Natural killer cell (primary cell): ENCODE measurements at regions not wholly inside any gene's neighbourhood (a gene's known extent, or its start where the extent isn't known, plus 50 kb on each side); places are given as distances from the start of the nearest gene placed in this dataset.

ENCODE experiments used
- ATAC-seq, 3 donors: fragments of 150-1000 bp in 2 of 3; fragments of 200-7000 bp in 1 of 3; cut with Tn5 transposase; 1 replicate in 1 of 3; 2 replicates in 2 of 3; pipeline ENCODE4 v1.10.0; 2021; ENCODE audit warnings: mild to moderate bottlenecking in 2 of 3, moderate library complexity in 2 of 3
- DNase-seq, 2 donors: peaks; one replicate each; pipeline versions ENCODE4 v3.0.0 to v3.0.0-alpha.2; 2013 to 2021; ENCODE audit warnings: mixed read lengths in 1 of 2
- H3K27ac ChIP-seq: one replicate; pipeline ENCODE4 v1.5.1; 2013; ENCODE audit warnings: mild to moderate bottlenecking, low read length
- H3K27me3 ChIP-seq: one replicate; pipeline ENCODE4 v1.6.1; 2013; ENCODE audit warnings: low read length; ENCODE audit not compliant: control insufficient read depth, insufficient read depth
- H3K36me3 ChIP-seq: one replicate; pipeline ENCODE4 v1.6.1; 2013; ENCODE audit warnings: low read length; ENCODE audit not compliant: control insufficient read depth, insufficient read depth
- H3K4me1 ChIP-seq: one replicate; pipeline ENCODE4 v1.6.1; 2013; ENCODE audit warnings: low read length; ENCODE audit not compliant: control insufficient read depth, insufficient read depth
- H3K4me3 ChIP-seq: one replicate; pipeline ENCODE4 v1.5.1; 2013; ENCODE audit warnings: low read length
- H3K9me3 ChIP-seq: one replicate; pipeline ENCODE4 v1.6.1; 2013; ENCODE audit warnings: low read length; ENCODE audit not compliant: control insufficient read depth, insufficient read depth
- H3K27ac Mint-ChIP-seq, 2 donors: one replicate each; pipeline ENCODE4 v1.8.0; 2022; ENCODE audit warnings: mild to moderate bottlenecking in 2 of 2, mixed read lengths in 2 of 2, moderate library complexity in 1 of 2
- H3K27me3 Mint-ChIP-seq, 2 donors: one replicate each; pipeline ENCODE4 v1.8.0; 2022; ENCODE audit warnings: low read depth in 2 of 2, mixed read lengths in 2 of 2
- H3K36me3 Mint-ChIP-seq: one replicate; pipeline ENCODE4 v1.8.0; 2022; ENCODE audit warnings: mixed read lengths
- H3K4me1 Mint-ChIP-seq, 2 donors: one replicate each; pipeline ENCODE4 v1.8.0; 2022; ENCODE audit warnings: mixed read lengths in 2 of 2
- H3K4me3 Mint-ChIP-seq: one replicate; pipeline ENCODE4 v1.8.0; 2022; ENCODE audit warnings: mild to moderate bottlenecking, moderate library complexity, mixed read lengths
- H3K9me3 Mint-ChIP-seq, 2 donors: one replicate each; pipeline ENCODE4 v1.8.0; 2022; ENCODE audit warnings: mixed read lengths in 2 of 2
- CTCF ChIP-seq: fragments of 200-600 bp; IDR thresholded peaks from one replicate; pipeline ENCODE4 v1.8.0; 2022; ENCODE audit warnings: antibody characterized with exemption
- WGBS: methylation state at CpG from one replicate; pipeline ENCODE4 v1.1.7; 2013; ENCODE audit warnings: missing lambda C conversion rate; ENCODE audit not compliant: insufficient coverage; 5-methylcytosine and 5-hydroxymethylcytosine counted together
- intact Hi-C: fragments of 100-400 bp; cut with micrococcal nuclease; formaldehyde crosslinking; loops from one replicate; pipeline ENCODE4 v1.14.2; 2022

- DNase-seq (no peak), ATAC-seq (no peak)
- Histone ChIP-seq H3K27me3 (no peaks in the 10 kb centered on the region), H3K9me3 (no peaks in the 10 kb centered on the region), H3K36me3 (no peaks in the 10 kb centered on the region), H3K27ac (no peak overlapping the region), H3K4me3 (no peak overlapping the region), H3K4me1 (no peaks in the 10 kb centered on the region)
- Mint-ChIP-seq H3K36me3 (no peaks in the 10 kb centered on the region), H3K27ac (no peak overlapping the region), H3K4me3 (no peak overlapping the region), H3K4me1 (no peaks in the 10 kb centered on the region), H3K9me3 (no peaks in the 10 kb centered on the region), H3K27me3 (peaks cover 0 to 11% of the 10 kb centered on the region in 2 donors)
- no peak for TF ChIP-seq CTCF
- intact Hi-C loops, result no loop called here
- 87% methylated on average over 4 of the region's 5 CpGs for WGBS
These were observed 142.0 kb downstream of the PLS3 start for GRCh38 chrX:115702982-115703381.

- intact Hi-C loops, result no loop called here
- Histone ChIP-seq H3K36me3 (no peaks in the 10 kb centered on the region), H3K4me1 (no peaks in the 10 kb centered on the region), H3K27me3 (no peaks in the 10 kb centered on the region), H3K27ac (no peak overlapping the region), H3K9me3 (no peaks in the 10 kb centered on the region), H3K4me3 (no peak overlapping the region)
- Mint-ChIP-seq H3K27ac (no peak overlapping the region), H3K36me3 (no peaks in the 10 kb centered on the region), H3K27me3 (peaks cover 0 to 16% of the 10 kb centered on the region in 2 donors), H3K9me3 (no peaks in the 10 kb centered on the region), H3K4me3 (no peak overlapping the region), H3K4me1 (no peaks in the 10 kb centered on the region)
- ATAC-seq (no peak), DNase-seq (no peak)
- no peak for TF ChIP-seq CTCF
These were observed 148.1 kb downstream of the PLS3 start for GRCh38 chrX:115709039-115709438.

GRCh38 chrX:115712484-115712883, 151.5 kb downstream of the PLS3 start:
- no peak overlapping the region for H3K4me3 ChIP-seq
- H3K4me1 ChIP-seq, result no peaks in the 10 kb centered on the region
- Mint-ChIP-seq H3K27ac (no peak overlapping the region), H3K4me1 (no peaks in the 10 kb centered on the region), H3K27me3 (peaks cover 0 to 15% of the 10 kb centered on the region in 2 donors), H3K4me3 (no peak overlapping the region), H3K9me3 (no peaks in the 10 kb centered on the region), H3K36me3 (no peaks in the 10 kb centered on the region)
- H3K9me3 ChIP-seq, result no peaks in the 10 kb centered on the region
- H3K36me3 ChIP-seq, result no peaks in the 10 kb centered on the region
- no peaks in the 10 kb centered on the region for H3K27me3 ChIP-seq
- intact Hi-C loops, result no loop called here
- no peak for DNase-seq
- 100% methylated on average over 1 of the region's 1 CpG for WGBS
- ATAC-seq, result no peak
- H3K27ac ChIP-seq, result no peak overlapping the region
- TF ChIP-seq CTCF, result no peak

- Mint-ChIP-seq H3K36me3 (no peaks in the 10 kb centered on the region), H3K4me1 (no peaks in the 10 kb centered on the region), H3K4me3 (no peak overlapping the region), H3K9me3 (no peaks in the 10 kb centered on the region), H3K27ac (no peak overlapping the region), H3K27me3 (peaks cover 0 to 10% of the 10 kb centered on the region in 2 donors)
- TF ChIP-seq CTCF, result no peak
- H3K9me3 ChIP-seq, result no peaks in the 10 kb centered on the region
- no peak for DNase-seq
- no peak for ATAC-seq
- H3K27me3 ChIP-seq, result no peaks in the 10 kb centered on the region
- WGBS, result no CpG with 5 or more reads among the region's 1 CpG
- intact Hi-C loops, result no loop called here
- H3K4me3 ChIP-seq, result no peak overlapping the region
- no peaks in the 10 kb centered on the region for H3K36me3 ChIP-seq
- no peak overlapping the region for H3K27ac ChIP-seq
- no peaks in the 10 kb centered on the region for H3K4me1 ChIP-seq
These were observed 152.5 kb downstream of the PLS3 start for GRCh38 chrX:115713460-115713859.
